HCT116 (cell line): ENCODE measurements at regions not wholly inside any gene's neighbourhood (a gene's known extent, or its start where the extent isn't known, plus 50 kb on each side); places are given as distances from the start of the nearest gene placed in this dataset.

ENCODE experiments used
- ATAC-seq: fragments of 200-7000 bp; cut with Tn5 transposase; 2 replicates; pipeline ENCODE4 v1.9.1; 2020; ENCODE audit warnings: mild to moderate bottlenecking, moderate library complexity
- BruUV-seq: library from RNA; stranded (reverse); fragments of 400-500 nt; replicated peaks from 2 replicates; lab custom pipeline; 2021; lab: Mats Ljungman, UMichigan
- CTCF ChIA-PET: fragments of 300-600 bp; sonication (Branson Sonifier 250); formaldehyde crosslinking; loops from one replicate; lab custom pipeline; 2021; ENCODE audit warnings: antibody characterized with exemption; lab: Charles Lee
- POLR2A ChIA-PET: fragments of 300-600, 350-600 bp; sonication (Branson Sonifier 250); formaldehyde crosslinking; loops from one replicate; lab custom pipeline; 2021; ENCODE audit warnings: antibody characterized with exemption; lab: Charles Lee
- RAD21 ChIA-PET, 2 experiments: fragments of 300-600 bp; sonication (Branson Sonifier 250); formaldehyde crosslinking; loops; one replicate each; lab custom pipeline; 2023; ENCODE audit warnings: low total read pairs in 2 of 2; ENCODE audit not compliant: uncharacterized antibody in 2 of 2, unreplicated experiment in 2 of 2, low non-redundant PET in 1 of 2; lab: Charles Lee
- DNase-seq: peaks from one replicate; pipeline ENCODE4 v3.0.0-alpha.2; 2010; ENCODE audit warnings: low read depth, low spot score
- H2AFZ ChIP-seq: fragments of 200-600 bp; shearing (Covaris generic), sonication (generic); 2 replicates; pipeline ENCODE4 v1.6.1; 2017; ENCODE audit warnings: low read depth, mixed run types, mixed read lengths, antibody characterized with exemption, low read length; ENCODE audit not compliant: poor library complexity, severe bottlenecking
- H3K27ac ChIP-seq: 2 replicates; pipeline ENCODE4 v1.5.1; 2012; ENCODE audit warnings: low read depth, low read length
- H3K27me3 ChIP-seq: fragments of 200-600 bp; sonication (generic); 2 replicates; pipeline ENCODE4 v1.6.1; 2016; ENCODE audit warnings: mixed run types, low read length, mixed read lengths; ENCODE audit not compliant: insufficient read depth
- H3K36me3 ChIP-seq, 2 experiments: fragments of 200-500 bp in 1 of 2; fragments of 200-600 bp in 1 of 2; sonication (Bioruptor generic) in 1 of 2; sonication (generic) in 1 of 2; 2 replicates each; pipeline versions ENCODE4 v1.5.1 to v1.6.1; 2014 to 2016; ENCODE audit warnings: low read length in 2 of 2, inconsistent platforms in 1 of 2, mixed read lengths in 1 of 2, mixed run types in 1 of 2; ENCODE audit not compliant: insufficient read depth in 2 of 2, control insufficient read depth in 1 of 2
- H3K4me1 ChIP-seq, 2 experiments: fragments of 200-600 bp in 1 of 2; sonication (generic) in 1 of 2; 2 replicates each; pipeline versions ENCODE4 v1.5.1 to v1.6.1; 2012 to 2017; ENCODE audit warnings: low read length in 2 of 2, inconsistent platforms in 1 of 2, mild to moderate bottlenecking in 1 of 2, mixed read lengths in 1 of 2, mixed run types in 1 of 2, moderate library complexity in 1 of 2; ENCODE audit not compliant: insufficient read depth in 2 of 2, control insufficient read depth in 1 of 2
- H3K4me2 ChIP-seq: fragments of 200-600 bp; sonication (generic); 2 replicates; pipeline ENCODE4 v1.6.1; 2017; ENCODE audit warnings: mixed run types, low read length, mixed read lengths
- H3K4me3 ChIP-seq, 2 experiments: fragments of 200-600 bp in 1 of 2; sonication (generic) in 1 of 2; replicated peaks in 1 of 2; 2 replicates each; pipeline ENCODE4 v1.5.1; 2011 to 2016; ENCODE audit warnings: low read length in 2 of 2, control low read depth in 1 of 2, low read depth in 1 of 2, mild to moderate bottlenecking in 1 of 2, mixed read lengths in 1 of 2, mixed run types in 1 of 2
- H3K79me2 ChIP-seq: fragments of 200-600 bp; sonication (generic); 2 replicates; pipeline ENCODE4 v1.6.1; 2017; ENCODE audit warnings: mild to moderate bottlenecking, mixed run types, low read length, moderate library complexity, mixed read lengths; ENCODE audit not compliant: insufficient read depth
- H3K9ac ChIP-seq: fragments of 200-600 bp; sonication (generic); 2 replicates; pipeline ENCODE4 v1.6.1; 2016; ENCODE audit warnings: low read length, mixed read lengths
- H3K9me2 ChIP-seq: fragments of 200-600 bp; sonication (generic), shearing (Covaris generic); 2 replicates; pipeline ENCODE4 v1.6.1; 2017; ENCODE audit warnings: mixed run types, mild to moderate bottlenecking, moderate library complexity; ENCODE audit not compliant: insufficient read depth
- H3K9me3 ChIP-seq, 2 experiments: fragments of 200-500 bp in 1 of 2; fragments of 200-600 bp in 1 of 2; sonication (Bioruptor generic) in 1 of 2; sonication (generic) in 1 of 2; 2 replicates each; pipeline ENCODE4 v1.6.1; 2014 to 2017; ENCODE audit warnings: low read length in 2 of 2, mixed read lengths in 2 of 2, inconsistent platforms in 1 of 2, low read depth in 1 of 2, mild to moderate bottlenecking in 1 of 2, mixed run types in 1 of 2, moderate library complexity in 1 of 2; ENCODE audit not compliant: control insufficient read depth in 1 of 2, insufficient read depth in 1 of 2
- H4K20me1 ChIP-seq: fragments of 200-600 bp; sonication (generic), shearing (Covaris generic); 2 replicates; pipeline ENCODE4 v1.6.1; 2017; ENCODE audit warnings: mixed run types, mild to moderate bottlenecking, moderate library complexity; ENCODE audit not compliant: insufficient read depth
- ATF3 ChIP-seq: IDR thresholded peaks from 2 replicates; pipeline ENCODE4 v1.6.1; 2012
- CBX3 ChIP-seq: IDR thresholded peaks from 2 replicates; pipeline ENCODE4 v1.6.1; 2012; ENCODE audit warnings: low read depth
- CEBPB ChIP-seq: IDR thresholded peaks from 2 replicates; pipeline ENCODE4 v1.6.1; 2012; ENCODE audit warnings: low read depth
- EGR1 ChIP-seq: IDR thresholded peaks from 2 replicates; pipeline ENCODE4 v1.6.1; 2012; ENCODE audit warnings: low read depth
- EZH2 ChIP-seq: fragments of 200-600 bp; sonication (generic); IDR thresholded peaks from 2 replicates; pipeline ENCODE4 v1.6.1; 2017; ENCODE audit warnings: antibody characterized with exemption, mixed run types
- EZH2phosphoT487 ChIP-seq: fragments of 200-600 bp; IDR thresholded peaks from 2 replicates; pipeline ENCODE4 v1.6.1; 2018; ENCODE audit warnings: antibody characterized with exemption, borderline replicate concordance
- JUND ChIP-seq: IDR thresholded peaks from 2 replicates; pipeline ENCODE4 v1.6.1; 2012
- POLR2AphosphoS5 ChIP-seq: IDR thresholded peaks from 2 replicates; pipeline ENCODE4 v1.6.1; 2011; ENCODE audit warnings: mild to moderate bottlenecking, low read depth, low read length, moderate library complexity
- RAD21 ChIP-seq: IDR thresholded peaks from 2 replicates; pipeline ENCODE4 v1.6.1; 2012; ENCODE audit warnings: low read depth, mild to moderate bottlenecking
- REST ChIP-seq: IDR thresholded peaks from 2 replicates; pipeline ENCODE4 v1.6.1; 2012; ENCODE audit warnings: low read depth
- SP1 ChIP-seq: IDR thresholded peaks from 2 replicates; pipeline ENCODE4 v1.6.1; 2012; ENCODE audit warnings: low read depth
- SRF ChIP-seq: IDR thresholded peaks from 2 replicates; pipeline ENCODE4 v1.6.1; 2012; ENCODE audit warnings: low read depth
- TCF7L2 ChIP-seq: IDR thresholded peaks from 2 replicates; pipeline ENCODE4 v1.7.0; 2011; ENCODE audit warnings: borderline replicate concordance, inconsistent platforms; ENCODE audit not compliant: insufficient read depth, insufficient read length; ENCODE audit errors: extremely low read depth
- YY1 ChIP-seq: IDR thresholded peaks from 2 replicates; pipeline ENCODE4 v1.6.1; 2011; ENCODE audit warnings: low read length, low read depth, moderate library complexity, mild to moderate bottlenecking; ENCODE audit not compliant: insufficient replicate concordance; ENCODE audit errors: extremely low read depth
- intact Hi-C: fragments of 100-400 bp; cut with micrococcal nuclease; formaldehyde crosslinking; loops from 2 replicates; pipeline ENCODE4 v1.10.0; 2022
- TF ChIP-seq, protein P1 (sequence below): IDR thresholded peaks from 2 replicates; pipeline ENCODE4 v1.6.1; 2012
- TF ChIP-seq, protein P2 (sequence below), 3 experiments: fragments of 200-600 bp in 1 of 3; sonication (generic) in 1 of 3; IDR thresholded peaks in 2 of 3; conservative IDR thresholded peaks in 1 of 3; 2 replicates each; pipeline ENCODE4 v1.5.1; 2012 to 2017; ENCODE audit warnings: low read depth in 2 of 3, low read length in 2 of 3, antibody characterized with exemption in 1 of 3, borderline replicate concordance in 1 of 3, control low read depth in 1 of 3, mild to moderate bottlenecking in 1 of 3, mixed read lengths in 1 of 3, mixed run types in 1 of 3, moderate library complexity in 1 of 3; ENCODE audit not compliant: insufficient read depth in 1 of 3
- TF ChIP-seq, protein P3 (sequence below): IDR thresholded peaks from 2 replicates; pipeline ENCODE4 v1.6.1; 2011; ENCODE audit warnings: mild to moderate bottlenecking, low read length, moderate library complexity; ENCODE audit not compliant: insufficient replicate concordance; ENCODE audit errors: extremely low read depth

- no peaks in the 10 kb centered on the region for H3K79me2 ChIP-seq
- no peaks in the 10 kb centered on the region for H3K9me2 ChIP-seq
- no peak overlapping the region for H3K9ac ChIP-seq
- ATAC-seq (no peak), DNase-seq (no peak)
- intact Hi-C loops, result no loop called here
- POLR2A ChIA-PET, result no interaction called here
- H3K4me3 ChIP-seq, result no peak overlapping the region
- H3K36me3 ChIP-seq, result no peaks in the 10 kb centered on the region
- no peak overlapping the region for H2AFZ ChIP-seq
- no peaks in the 10 kb centered on the region for H3K4me1 ChIP-seq
- RAD21 ChIA-PET, result no interaction called here
- H3K27ac ChIP-seq, result no peak overlapping the region
- H3K9me3 ChIP-seq, result no peaks in the 10 kb centered on the region
- no peaks in the 10 kb centered on the region for H4K20me1 ChIP-seq
- no peak overlapping the region for H3K4me2 ChIP-seq
- peaks cover 27% of the 10 kb centered on the region for H3K27me3 ChIP-seq
- no TSS peak for BruUV-seq
- CTCF ChIA-PET, result no interaction called here
- TF ChIP-seq YY1 (no peak), RAD21 (no peak), ATF3 (no peak), EZH2phosphoT487 (no peak), CEBPB (no peak), TCF7L2 (no peak), REST (no peak), EZH2 (no peak), EGR1 (no peak), SRF (no peak), JUND (no peak), CBX3 (no peak), SP1 (no peak), POLR2AphosphoS5 (no peak)
- TF ChIP-seq, protein P1, sequence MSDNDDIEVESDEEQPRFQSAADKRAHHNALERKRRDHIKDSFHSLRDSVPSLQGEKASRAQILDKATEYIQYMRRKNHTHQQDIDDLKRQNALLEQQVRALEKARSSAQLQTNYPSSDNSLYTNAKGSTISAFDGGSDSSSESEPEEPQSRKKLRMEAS, result no peak
- TF ChIP-seq, protein P2, sequence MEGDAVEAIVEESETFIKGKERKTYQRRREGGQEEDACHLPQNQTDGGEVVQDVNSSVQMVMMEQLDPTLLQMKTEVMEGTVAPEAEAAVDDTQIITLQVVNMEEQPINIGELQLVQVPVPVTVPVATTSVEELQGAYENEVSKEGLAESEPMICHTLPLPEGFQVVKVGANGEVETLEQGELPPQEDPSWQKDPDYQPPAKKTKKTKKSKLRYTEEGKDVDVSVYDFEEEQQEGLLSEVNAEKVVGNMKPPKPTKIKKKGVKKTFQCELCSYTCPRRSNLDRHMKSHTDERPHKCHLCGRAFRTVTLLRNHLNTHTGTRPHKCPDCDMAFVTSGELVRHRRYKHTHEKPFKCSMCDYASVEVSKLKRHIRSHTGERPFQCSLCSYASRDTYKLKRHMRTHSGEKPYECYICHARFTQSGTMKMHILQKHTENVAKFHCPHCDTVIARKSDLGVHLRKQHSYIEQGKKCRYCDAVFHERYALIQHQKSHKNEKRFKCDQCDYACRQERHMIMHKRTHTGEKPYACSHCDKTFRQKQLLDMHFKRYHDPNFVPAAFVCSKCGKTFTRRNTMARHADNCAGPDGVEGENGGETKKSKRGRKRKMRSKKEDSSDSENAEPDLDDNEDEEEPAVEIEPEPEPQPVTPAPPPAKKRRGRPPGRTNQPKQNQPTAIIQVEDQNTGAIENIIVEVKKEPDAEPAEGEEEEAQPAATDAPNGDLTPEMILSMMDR (IDR thresholded peaks at IDR 0.05 in 2 of 3, conservative IDR thresholded peaks at IDR 0.05 in 1 of 3; ENCODE audit: borderline replicate concordance in 1 of 3, insufficient read depth in 1 of 3, low read depth in 2 of 3, low read length in 2 of 3), result no peak
- TF ChIP-seq, protein P3, sequence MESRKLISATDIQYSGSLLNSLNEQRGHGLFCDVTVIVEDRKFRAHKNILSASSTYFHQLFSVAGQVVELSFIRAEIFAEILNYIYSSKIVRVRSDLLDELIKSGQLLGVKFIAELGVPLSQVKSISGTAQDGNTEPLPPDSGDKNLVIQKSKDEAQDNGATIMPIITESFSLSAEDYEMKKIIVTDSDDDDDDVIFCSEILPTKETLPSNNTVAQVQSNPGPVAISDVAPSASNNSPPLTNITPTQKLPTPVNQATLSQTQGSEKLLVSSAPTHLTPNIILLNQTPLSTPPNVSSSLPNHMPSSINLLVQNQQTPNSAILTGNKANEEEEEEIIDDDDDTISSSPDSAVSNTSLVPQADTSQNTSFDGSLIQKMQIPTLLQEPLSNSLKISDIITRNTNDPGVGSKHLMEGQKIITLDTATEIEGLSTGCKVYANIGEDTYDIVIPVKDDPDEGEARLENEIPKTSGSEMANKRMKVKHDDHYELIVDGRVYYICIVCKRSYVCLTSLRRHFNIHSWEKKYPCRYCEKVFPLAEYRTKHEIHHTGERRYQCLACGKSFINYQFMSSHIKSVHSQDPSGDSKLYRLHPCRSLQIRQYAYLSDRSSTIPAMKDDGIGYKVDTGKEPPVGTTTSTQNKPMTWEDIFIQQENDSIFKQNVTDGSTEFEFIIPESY, result no peak
These were observed 56.5 kb upstream of the FXR1 start for GRCh38 chr3:180855956-180856355.
